Endothelial cell of umbilical vein (primary cell): ENCODE measurements at regions not wholly inside any gene's neighbourhood (a gene's known extent, or its start where the extent isn't known, plus 50 kb on each side); places are given as distances from the start of the nearest gene placed in this dataset.

Experiments
- CTCF ChIP-seq, 2 donors: IDR thresholded peaks; 1 replicate in 1 of 2; 2 replicates in 1 of 2; pipeline ENCODE4 v1.5.1; 2011; ENCODE audit warnings: low read length in 2 of 2, mild to moderate bottlenecking in 2 of 2, moderate library complexity in 2 of 2, control low read depth in 1 of 2, inconsistent platforms in 1 of 2, low read depth in 1 of 2; ENCODE audit not compliant: insufficient read depth in 1 of 2; ENCODE audit errors: extremely low read depth in 1 of 2
- EZH2 ChIP-seq: IDR thresholded peaks from 2 replicates; pipeline ENCODE4 v1.6.1; 2012; ENCODE audit warnings: borderline replicate concordance, low read depth, mild to moderate bottlenecking, moderate library complexity, low read length, inconsistent platforms; ENCODE audit not compliant: severe bottlenecking
- MYC ChIP-seq: IDR thresholded peaks from one replicate; pipeline ENCODE4 v1.6.1; 2011; ENCODE audit warnings: mild to moderate bottlenecking, low read depth, low read length
- POLR2AphosphoS5 ChIP-seq: IDR thresholded peaks from 2 replicates; pipeline ENCODE4 v1.6.1; 2012; ENCODE audit warnings: low read depth, mild to moderate bottlenecking, control low read depth, low read length, moderate library complexity; ENCODE audit not compliant: insufficient read depth

DNA sequence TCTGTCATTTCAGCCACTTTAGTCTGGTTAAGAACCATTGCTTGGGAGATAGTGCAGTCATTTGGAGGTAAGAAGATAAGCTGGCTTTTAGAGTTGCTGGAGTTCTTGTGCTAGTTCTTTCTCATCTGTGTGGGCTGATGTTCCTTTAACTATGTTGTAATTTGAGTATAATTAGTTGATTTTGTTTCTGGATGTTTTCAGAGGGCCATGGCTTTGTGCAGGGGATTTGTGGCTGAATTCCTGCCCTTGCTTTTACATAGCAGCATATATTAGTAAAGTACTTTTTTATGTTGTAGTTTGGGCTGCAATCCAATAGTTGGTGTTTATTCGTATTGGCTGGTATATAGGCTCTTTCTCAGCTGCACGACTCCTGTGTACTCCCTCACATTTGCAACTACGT lies 339.6 kb downstream of the ANKRD50 start:
- no peak for TF ChIP-seq CTCF (IDR thresholded peaks at IDR 0.05; ENCODE audit: extremely low read depth in 1 of 2, insufficient read depth in 1 of 2, low read depth in 1 of 2, low read length in 2 of 2)
- no peak for TF ChIP-seq POLR2AphosphoS5
- TF ChIP-seq EZH2 = no peak
- TF ChIP-seq MYC = no peak
